22Rv1 (cell line): ENCODE measurements at regions not wholly inside any gene's neighbourhood (a gene's known extent, or its start where the extent isn't known, plus 50 kb on each side); places are given as distances from the start of the nearest gene placed in this dataset.

Source experiments
- H3K27ac ChIP-seq: fragments of 450-650 bp; 2 replicates; pipeline ENCODE4 v1.5.1; 2017
- CTCF ChIP-seq: fragments of 450-650 bp; IDR thresholded peaks from 2 replicates; pipeline ENCODE4 v1.5.1; 2017; ENCODE audit warnings: mild to moderate bottlenecking
- ZFX ChIP-seq: fragments of 450-650 bp; IDR thresholded peaks from 2 replicates; pipeline ENCODE4 v1.6.1; 2017; ENCODE audit warnings: antibody characterized with exemption, borderline replicate concordance

GRCh38 chr1:172973424-172973823, 77.3 kb downstream of the TNFSF18 start:
- TF ChIP-seq CTCF (no peak), ZFX (no peak)
- H3K27ac ChIP-seq: no peak overlapping the region

- no peak for TF ChIP-seq ZFX
- no peak for TF ChIP-seq CTCF
- H3K27ac ChIP-seq: peak overlapping the region; percentile 49
Observed at GRCh38 chr1:172976222-172977041, 74.3 kb downstream of the TNFSF18 start.

- TF ChIP-seq CTCF (no peak), ZFX (no peak)
- H3K27ac ChIP-seq: no peak overlapping the region
Observed at GRCh38 chr1:172977296-172978017, 73.3 kb downstream of the TNFSF18 start.

- TF ChIP-seq CTCF (no peak), ZFX (no peak)
- no peak overlapping the region for H3K27ac ChIP-seq
Observed at GRCh38 chr1:172978595-172978994, 72.1 kb downstream of the TNFSF18 start.

GRCh38 chr1:172979828-172980227, 70.9 kb downstream of the TNFSF18 start:
- no peak overlapping the region for H3K27ac ChIP-seq
- TF ChIP-seq CTCF (no peak), ZFX (no peak)

- TF ChIP-seq CTCF (no peak), ZFX (no peak)
- no peak overlapping the region for H3K27ac ChIP-seq
Observed at GRCh38 chr1:172980456-172980855, 70.3 kb downstream of the TNFSF18 start.

GRCh38 chr1:172980971-172981370, 69.8 kb downstream of the TNFSF18 start:
- no peak for TF ChIP-seq ZFX
- TF ChIP-seq CTCF: no peak
- H3K27ac ChIP-seq: no peak overlapping the region
